Mesothelial cell of epicardium (in vitro differentiated cells): ENCODE measurements at regions not wholly inside any gene's neighbourhood (a gene's known extent, or its start where the extent isn't known, plus 50 kb on each side); places are given as distances from the start of the nearest gene placed in this dataset.

Experiments
- DNase-seq, 2 experiments: peaks; one replicate each; pipeline ENCODE4 v3.0.0; 2021; ENCODE audit warnings: low spot score in 2 of 2; ENCODE audit not compliant: unreplicated experiment in 2 of 2
- H3K27ac Mint-ChIP-seq: 2 replicates; pipeline ENCODE4 v1.8.0; 2021; ENCODE audit warnings: mixed read lengths
- H3K27me3 Mint-ChIP-seq: 2 replicates; pipeline ENCODE4 v1.8.0; 2021; ENCODE audit warnings: low read depth, mixed read lengths
- H3K36me3 Mint-ChIP-seq: 2 replicates; pipeline ENCODE4 v1.8.0; 2021; ENCODE audit warnings: mixed read lengths
- H3K4me1 Mint-ChIP-seq: 2 replicates; pipeline ENCODE4 v1.8.0; 2021; ENCODE audit warnings: mixed read lengths
- H3K4me3 Mint-ChIP-seq: 2 replicates; pipeline ENCODE4 v1.8.0; 2021; ENCODE audit warnings: mild to moderate bottlenecking, moderate library complexity, mixed read lengths
- H3K9me3 Mint-ChIP-seq: 2 replicates; pipeline ENCODE4 v1.8.0; 2021; ENCODE audit warnings: mixed read lengths
- CTCF ChIP-seq: fragments of 200-600 bp; sonication (generic); IDR thresholded peaks from one replicate; pipeline ENCODE4 v1.5.0; 2021; ENCODE audit warnings: antibody characterized with exemption; ENCODE audit not compliant: unreplicated experiment

GRCh38 chr1:195704028-195704427 is 904.2 kb downstream of the KCNT2 start:
- no peak for TF ChIP-seq CTCF
- peaks cover 12% of the 10 kb centered on the region for H3K4me1 Mint-ChIP-seq

DNA sequence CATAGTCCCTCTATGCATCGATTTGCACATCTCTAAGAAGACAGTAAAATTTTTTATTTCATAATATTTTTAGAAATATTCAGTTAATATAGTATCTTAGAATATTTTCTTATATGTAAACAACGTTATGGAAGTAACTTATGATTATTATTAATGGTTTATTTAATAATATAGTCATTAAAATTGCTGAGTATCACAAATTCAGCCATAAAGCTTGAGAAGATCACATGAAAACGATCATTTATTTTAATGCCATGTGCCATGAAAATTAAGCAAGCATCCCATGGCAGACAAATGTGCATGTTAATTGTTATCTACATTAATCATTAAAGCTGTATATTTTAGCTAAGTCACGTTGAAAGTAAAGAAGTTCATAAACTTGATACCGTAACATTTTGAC is 907.1 kb downstream of the KCNT2 start:
- DNase-seq = no peak
- Mint-ChIP-seq H3K27me3 (no peaks in the 10 kb centered on the region), H3K4me3 (no peak overlapping the region), H3K9me3 (peaks cover under 1% of the 10 kb centered on the region), H3K27ac (no peak overlapping the region), H3K4me1 (peaks cover 10% of the 10 kb centered on the region), H3K36me3 (no peaks in the 10 kb centered on the region)
- TF ChIP-seq CTCF = no peak

More at GRCh38 chr1:195704028-195704427, 904.2 kb downstream of the KCNT2 start:
- no peak overlapping the region for H3K4me3 Mint-ChIP-seq
- no peaks in the 10 kb centered on the region for H3K36me3 Mint-ChIP-seq
- H3K27me3 Mint-ChIP-seq = no peaks in the 10 kb centered on the region
- DNase-seq = no peak
- H3K9me3 Mint-ChIP-seq = no peaks in the 10 kb centered on the region
- no peak overlapping the region for H3K27ac Mint-ChIP-seq

- no peak for DNase-seq
- peaks cover 7% of the 10 kb centered on the region for H3K4me1 Mint-ChIP-seq
- H3K9me3 Mint-ChIP-seq = peaks cover 9% of the 10 kb centered on the region
- H3K27me3 Mint-ChIP-seq = no peaks in the 10 kb centered on the region
- no peak for TF ChIP-seq CTCF
- no peak overlapping the region for H3K4me3 Mint-ChIP-seq
- H3K27ac Mint-ChIP-seq = no peak overlapping the region
- H3K36me3 Mint-ChIP-seq = no peaks in the 10 kb centered on the region
Measured at GRCh38 chr1:195697130-195697529, 911.1 kb downstream of the KCNT2 start.

- Mint-ChIP-seq H3K27ac (no peak overlapping the region), H3K4me3 (no peak overlapping the region), H3K9me3 (no peaks in the 10 kb centered on the region), H3K4me1 (peaks cover 10% of the 10 kb centered on the region), H3K27me3 (no peaks in the 10 kb centered on the region), H3K36me3 (no peaks in the 10 kb centered on the region)
- TF ChIP-seq CTCF = no peak
- no peak for DNase-seq
Measured at GRCh38 chr1:195686764-195687163, 921.5 kb downstream of the KCNT2 start.

GRCh38 chr1:195664628-195665027 is 943.6 kb downstream of the KCNT2 start:
- no peak for DNase-seq
- Mint-ChIP-seq H3K27ac (no peak overlapping the region), H3K4me1 (peaks cover 4% of the 10 kb centered on the region), H3K36me3 (no peaks in the 10 kb centered on the region), H3K27me3 (no peaks in the 10 kb centered on the region), H3K4me3 (no peak overlapping the region), H3K9me3 (peaks cover 17% of the 10 kb centered on the region)
- TF ChIP-seq CTCF = no peak
